Stomach (tissue), 8 donors: ENCODE measurements at regions not wholly inside any gene's neighbourhood (a gene's known extent, or its start where the extent isn't known, plus 50 kb on each side); places are given as distances from the start of the nearest gene placed in this dataset.

Source experiments
- DNase-seq, 2 donors: peaks; one replicate each; pipeline versions ENCODE4 v3.0.0 to v3.0.0-alpha.2; 2013 to 2019
- H3K27ac ChIP-seq, 5 donors: fragments of 200-600 bp in 4 of 5; sonication (generic) in 4 of 5; one replicate each; pipeline ENCODE4 v1.5.1; 2013 to 2019; ENCODE audit warnings: mild to moderate bottlenecking in 1 of 5, moderate library complexity in 1 of 5
- H3K27me3 ChIP-seq, 3 donors: fragments of 200-600 bp; sonication (generic); one replicate each; pipeline ENCODE4 v1.5.1; 2017 to 2019; ENCODE audit warnings: mixed run types in 1 of 3
- H3K36me3 ChIP-seq, 4 donors: fragments of 200-600 bp; sonication (generic); 1 replicate in 3 of 4; 2 replicates in 1 of 4; pipeline ENCODE4 v1.5.1; 2016 to 2019
- H3K4me1 ChIP-seq, 4 donors: fragments of 200-600 bp; sonication (generic); one replicate each; pipeline ENCODE4 v1.5.1; 2016 to 2019
- H3K4me3 ChIP-seq, 4 donors: fragments of 200-600 bp; sonication (generic) in 3 of 4; one replicate each; pipeline ENCODE4 v1.5.1; 2016 to 2019; ENCODE audit warnings: mild to moderate bottlenecking in 1 of 4
- H3K9me3 ChIP-seq, 4 donors: fragments of 200-600 bp; sonication (generic); one replicate each; pipeline ENCODE4 v1.5.1; 2016 to 2019
- CTCF ChIP-seq, 7 experiments: fragments of 450-650 bp in 4 of 7; fragments of 200-600 bp in 3 of 7; sonication (generic) in 3 of 7; IDR thresholded peaks; one replicate each; pipeline ENCODE4 v1.5.1; 2016 to 2019; ENCODE audit warnings: antibody characterized with exemption in 7 of 7, control low read depth in 2 of 7, mild to moderate bottlenecking in 1 of 7
- EP300 ChIP-seq: sonication (generic); formaldehyde crosslinking; IDR thresholded peaks from one replicate; pipeline ENCODE4 v1.6.1; 2017; ENCODE audit warnings: antibody characterized with exemption
- POLR2A ChIP-seq, 4 donors: fragments of 450-650 bp; IDR thresholded peaks; one replicate each; pipeline ENCODE4 v1.6.1; 2016; ENCODE audit warnings: antibody characterized with exemption in 4 of 4, control low read depth in 2 of 4, mild to moderate bottlenecking in 1 of 4, moderate library complexity in 1 of 4
- POLR2AphosphoS5 ChIP-seq, 3 donors: sonication (generic); formaldehyde crosslinking; IDR thresholded peaks; one replicate each; pipeline ENCODE4 v1.6.1; 2016; ENCODE audit warnings: antibody characterized with exemption in 3 of 3
- WGBS, 5 donors: extraction: QIAGEN DNeasy Blood & Tissue Kit in 3 of 5; methylation state at CpG; one replicate each; pipeline versions ENCODE4 v1.1.5 to v1.1.7; 2013 to 2018; 5-methylcytosine and 5-hydroxymethylcytosine counted together
- intact Hi-C: fragments of 100-400 bp; cut with DNase I; formaldehyde crosslinking; loops from one replicate; pipeline ENCODE4 v1.15.1; 2023; ENCODE audit warnings: low total_unique reads
- donor health status: healthy with polysubstance abuse.
- donor health status: Bipolar disorder and iron deficiency.
- donor health status: healthy.

- intact Hi-C loops = no loop called here
- no peak overlapping the region for H3K4me3 ChIP-seq
- H3K4me1 ChIP-seq = no peaks in the 10 kb centered on the region
- no peaks in the 10 kb centered on the region for H3K36me3 ChIP-seq
- no peak for DNase-seq
- H3K27me3 ChIP-seq = no peaks in the 10 kb centered on the region
- no peaks in the 10 kb centered on the region for H3K9me3 ChIP-seq
- H3K27ac ChIP-seq = no peak overlapping the region
- TF ChIP-seq POLR2AphosphoS5 (IDR thresholded peaks at IDR 0.05) (no peak), CTCF (IDR thresholded peaks at IDR 0.05) (no peak), EP300 (no peak), POLR2A (IDR thresholded peaks at IDR 0.05) (no peak)
- WGBS, 5 donors = 74 to 88% (median 84%) methylated on average over 5 of the region's 5 CpGs
Measured at GRCh38 chr4:84089652-84090437, 409.2 kb downstream of the NKX6-1 start.

- Histone ChIP-seq H3K27ac (no peak overlapping the region), H3K9me3 (no peaks in the 10 kb centered on the region), H3K4me3 (no peak overlapping the region), H3K27me3 (no peaks in the 10 kb centered on the region), H3K4me1 (no peaks in the 10 kb centered on the region), H3K36me3 (no peaks in the 10 kb centered on the region)
- intact Hi-C loops = no loop called here
- DNase-seq = no peak
- TF ChIP-seq EP300 (no peak), POLR2A (IDR thresholded peaks at IDR 0.05) (no peak), CTCF (IDR thresholded peaks at IDR 0.05) (no peak), POLR2AphosphoS5 (IDR thresholded peaks at IDR 0.05) (no peak)
- WGBS, 5 donors = 65 to 76% (median 68%) methylated on average over 4 of the region's 4 CpGs
Measured at GRCh38 chr4:84085986-84086385, 413.1 kb downstream of the NKX6-1 start.

GRCh38 chr4:84070289-84070688 is 428.8 kb downstream of the NKX6-1 start:
- H3K9me3 ChIP-seq = no peaks in the 10 kb centered on the region
- intact Hi-C loops = no loop called here
- no peaks in the 10 kb centered on the region for H3K4me1 ChIP-seq
- no peak overlapping the region for H3K4me3 ChIP-seq
- no peak overlapping the region for H3K27ac ChIP-seq
- 45 to 60% (median 55%) methylated on average over 11 of the region's 11 CpGs for WGBS, 5 donors
- no peak for TF ChIP-seq EP300
- TF ChIP-seq CTCF (IDR thresholded peaks at IDR 0.05) = no peak
- no peak for TF ChIP-seq POLR2AphosphoS5 (IDR thresholded peaks at IDR 0.05)
- no peak for TF ChIP-seq POLR2A (IDR thresholded peaks at IDR 0.05)
- no peaks in the 10 kb centered on the region for H3K27me3 ChIP-seq
- DNase-seq = peak in 1 of 2 donors; percentile 5
- no peaks in the 10 kb centered on the region for H3K36me3 ChIP-seq

- Histone ChIP-seq H3K4me3 (no peak overlapping the region), H3K27me3 (no peaks in the 10 kb centered on the region), H3K27ac (no peak overlapping the region), H3K4me1 (peaks cover 0 to 4% (median 0%) of the 10 kb centered on the region in 4 donors), H3K36me3 (no peaks in the 10 kb centered on the region), H3K9me3 (no peaks in the 10 kb centered on the region)
- WGBS, 5 donors = 27 to 46% (median 31%) methylated on average over 5 of the region's 5 CpGs
- TF ChIP-seq EP300 = no peak
- no peak for TF ChIP-seq POLR2A (IDR thresholded peaks at IDR 0.05)
- no peak for TF ChIP-seq POLR2AphosphoS5 (IDR thresholded peaks at IDR 0.05)
- TF ChIP-seq CTCF (IDR thresholded peaks at IDR 0.05) = no peak
- intact Hi-C loops = no loop called here
- DNase-seq = peak; percentile 12 to 26
Measured at GRCh38 chr4:84063619-84064018, 435.5 kb downstream of the NKX6-1 start.
